ENCODE measurements at regions not wholly inside any gene's neighbourhood (a gene's known extent, or its start where the extent isn't known, plus 50 kb on each side); places are given as distances from the start of the nearest gene placed in this dataset.

- TF ChIP-seq CTCF (conservative IDR thresholded peaks at IDR 0.05; ENCODE audit: low read depth, low read length): no peak
- TF ChIP-seq POLR2A (IDR thresholded peaks at IDR 0.05; ENCODE audit: low read depth, low read length): no peak
- TF ChIP-seq RAD21 (IDR thresholded peaks at IDR 0.05; ENCODE audit: low read length): no peak
- TF ChIP-seq RFX5 (IDR thresholded peaks at IDR 0.05; ENCODE audit: low read depth, low read length): no peak
- no peak for TF ChIP-seq RCOR1 (IDR thresholded peaks at IDR 0.05; ENCODE audit: insufficient replicate concordance, low read length)
These were observed 546.2 kb downstream of the DMRTA1 start for GRCh38 chr9:22992780-22993179.

All from IMR-90 (cell line).